ENCODE measurements at regions not wholly inside any gene's neighbourhood (a gene's known extent, or its start where the extent isn't known, plus 50 kb on each side); places are given as distances from the start of the nearest gene placed in this dataset.

DNA sequence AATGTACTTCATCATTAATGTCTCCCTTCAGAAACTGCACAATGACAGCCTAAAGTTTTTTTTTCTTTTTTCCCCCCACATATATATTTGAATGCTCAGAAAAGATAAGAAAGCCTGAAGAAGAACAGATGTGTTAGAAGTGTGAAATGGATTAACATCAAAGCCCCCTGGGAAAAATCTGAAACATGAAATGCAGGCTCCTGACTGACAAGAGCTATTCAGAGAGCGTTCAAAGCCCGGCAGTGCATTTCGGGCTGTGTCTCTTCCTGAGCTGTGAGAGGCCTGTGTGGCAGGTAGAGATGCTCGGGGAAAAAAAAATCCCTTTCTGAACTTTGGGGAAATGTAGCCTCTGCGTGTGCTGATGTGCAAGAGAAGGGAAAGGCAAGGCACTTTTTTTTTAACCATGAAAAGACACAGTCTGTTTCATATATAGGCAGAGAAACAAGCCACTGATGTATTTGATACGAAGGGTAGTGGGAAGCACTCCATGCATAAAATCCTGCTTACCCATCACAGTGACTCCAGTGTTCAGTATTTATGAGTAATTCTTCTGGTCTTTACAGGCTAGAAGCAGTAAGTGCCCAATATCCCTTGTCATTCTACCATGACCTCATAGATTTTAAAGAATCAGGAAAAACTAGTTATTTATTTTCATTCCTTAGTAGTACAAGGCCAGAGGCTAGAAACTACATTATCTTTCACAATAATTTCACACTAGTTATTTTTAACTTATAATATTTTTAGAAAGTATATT lies 1574.2 kb upstream of the PIK3C3 start:
- TF ChIP-seq, protein P1, sequence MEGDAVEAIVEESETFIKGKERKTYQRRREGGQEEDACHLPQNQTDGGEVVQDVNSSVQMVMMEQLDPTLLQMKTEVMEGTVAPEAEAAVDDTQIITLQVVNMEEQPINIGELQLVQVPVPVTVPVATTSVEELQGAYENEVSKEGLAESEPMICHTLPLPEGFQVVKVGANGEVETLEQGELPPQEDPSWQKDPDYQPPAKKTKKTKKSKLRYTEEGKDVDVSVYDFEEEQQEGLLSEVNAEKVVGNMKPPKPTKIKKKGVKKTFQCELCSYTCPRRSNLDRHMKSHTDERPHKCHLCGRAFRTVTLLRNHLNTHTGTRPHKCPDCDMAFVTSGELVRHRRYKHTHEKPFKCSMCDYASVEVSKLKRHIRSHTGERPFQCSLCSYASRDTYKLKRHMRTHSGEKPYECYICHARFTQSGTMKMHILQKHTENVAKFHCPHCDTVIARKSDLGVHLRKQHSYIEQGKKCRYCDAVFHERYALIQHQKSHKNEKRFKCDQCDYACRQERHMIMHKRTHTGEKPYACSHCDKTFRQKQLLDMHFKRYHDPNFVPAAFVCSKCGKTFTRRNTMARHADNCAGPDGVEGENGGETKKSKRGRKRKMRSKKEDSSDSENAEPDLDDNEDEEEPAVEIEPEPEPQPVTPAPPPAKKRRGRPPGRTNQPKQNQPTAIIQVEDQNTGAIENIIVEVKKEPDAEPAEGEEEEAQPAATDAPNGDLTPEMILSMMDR (conservative IDR thresholded peaks at IDR 0.05 in 1 of 2, IDR thresholded peaks at IDR 0.05 in 1 of 2; ENCODE audit: extremely low read depth in 1 of 2, insufficient read depth in 1 of 2, low read depth in 1 of 2, low read length in 2 of 2): no peak
- TF ChIP-seq EZH2 (IDR thresholded peaks at IDR 0.05; ENCODE audit: borderline replicate concordance, low read length): no peak
